GM12891 (cell line): ENCODE measurements at regions not wholly inside any gene's neighbourhood (a gene's known extent, or its start where the extent isn't known, plus 50 kb on each side); places are given as distances from the start of the nearest gene placed in this dataset.

ENCODE experiments used
- PAX5 ChIP-seq: IDR thresholded peaks from 2 replicates; pipeline ENCODE4 v1.6.1; 2011; ENCODE audit warnings: low read length, moderate library complexity, mild to moderate bottlenecking; ENCODE audit not compliant: insufficient read depth, severe bottlenecking
- POLR2A ChIP-seq: IDR thresholded peaks from 2 replicates; pipeline ENCODE4 v1.6.1; 2011; ENCODE audit warnings: low read depth, low read length, control low read depth
- POLR2AphosphoS5 ChIP-seq: IDR thresholded peaks from 2 replicates; pipeline ENCODE4 v1.6.1; 2011; ENCODE audit warnings: low read depth, low read length, control low read depth
- SPI1 ChIP-seq: IDR thresholded peaks from 2 replicates; pipeline ENCODE4 v1.6.1; 2011; ENCODE audit warnings: low read depth, low read length, control low read depth
- TAF1 ChIP-seq: IDR thresholded peaks from 2 replicates; pipeline ENCODE4 v1.6.1; 2011; ENCODE audit warnings: low read depth, low read length, control low read depth

DNA sequence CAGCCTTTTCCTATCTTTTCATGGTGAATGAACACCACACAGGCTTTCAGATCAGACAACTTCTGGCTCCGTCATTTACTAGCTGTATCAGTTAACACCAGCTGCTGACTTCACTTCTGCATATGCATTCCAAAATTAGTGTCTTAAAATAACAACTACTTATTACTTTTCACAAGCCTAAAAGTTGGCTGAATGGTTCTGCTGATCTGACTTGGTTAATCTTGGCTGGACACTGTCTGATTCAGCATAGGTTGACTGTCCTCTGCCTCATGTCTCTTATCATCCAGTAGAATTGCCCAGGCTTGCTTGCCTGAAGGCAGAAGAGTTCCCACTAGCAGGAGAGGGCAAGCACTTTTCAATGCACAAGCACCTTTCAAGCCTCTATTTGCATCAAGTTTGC lies 72.7 kb downstream of the MARCHF4 start:
- no peak for TF ChIP-seq SPI1
- no peak for TF ChIP-seq POLR2A
- no peak for TF ChIP-seq TAF1
- TF ChIP-seq POLR2AphosphoS5: no peak
- TF ChIP-seq PAX5: no peak
